ENCODE measurements at regions not wholly inside any gene's neighbourhood (a gene's known extent, or its start where the extent isn't known, plus 50 kb on each side); places are given as distances from the start of the nearest gene placed in this dataset.

- TF ChIP-seq EZH2 (IDR thresholded peaks at IDR 0.05; ENCODE audit: insufficient read depth, poor library complexity, severe bottlenecking): no peak
- TF ChIP-seq EZH2phosphoT487 (IDR thresholded peaks at IDR 0.05; ENCODE audit: insufficient read depth, low read depth): no peak
These were observed 80.9 kb upstream of the ZNF423 start for GRCh38 chr16:49936791-49937190.
